Vagina (tissue), 2 donors: ENCODE measurements at regions not wholly inside any gene's neighbourhood (a gene's known extent, or its start where the extent isn't known, plus 50 kb on each side); places are given as distances from the start of the nearest gene placed in this dataset.
A peak's percentile ranks its signal among the peaks of the same experiment; 100 is the strongest.

Experiments
- DNase-seq, 2 donors: peaks; one replicate each; pipeline ENCODE4 v3.0.0-alpha.2; 2017; ENCODE audit errors: extremely low spot score in 2 of 2
- H3K27ac ChIP-seq: fragments of 200-600 bp; sonication (generic); one replicate; pipeline ENCODE4 v1.5.1; 2019
- H3K27me3 ChIP-seq: fragments of 200-600 bp; sonication (generic); one replicate; pipeline ENCODE4 v1.5.1; 2019
- H3K36me3 ChIP-seq, 2 donors: fragments of 200-600 bp; sonication (generic); one replicate each; pipeline ENCODE4 v1.5.1; 2017 to 2019
- H3K4me1 ChIP-seq: fragments of 200-600 bp; sonication (generic); one replicate; pipeline ENCODE4 v1.5.1; 2019
- H3K4me3 ChIP-seq, 2 donors: fragments of 200-600 bp; sonication (generic); 1 replicate in 1 of 2; 2 replicates in 1 of 2; pipeline ENCODE4 v1.5.1; 2016 to 2019
- H3K9me3 ChIP-seq: fragments of 200-600 bp; sonication (generic); one replicate; pipeline ENCODE4 v1.5.1; 2019
- POLR2A ChIP-seq, 2 donors: fragments of 450-650 bp; IDR thresholded peaks; one replicate each; pipeline ENCODE4 v1.6.1; 2017; ENCODE audit warnings: antibody characterized with exemption in 2 of 2, mild to moderate bottlenecking in 2 of 2, moderate library complexity in 2 of 2
- POLR2AphosphoS5 ChIP-seq, 2 donors: sonication (generic); formaldehyde crosslinking; IDR thresholded peaks; one replicate each; pipeline ENCODE4 v1.9.0; 2017; ENCODE audit warnings: antibody characterized with exemption in 2 of 2, mild to moderate bottlenecking in 2 of 2, low read depth in 1 of 2; ENCODE audit not compliant: insufficient read depth in 1 of 2
- intact Hi-C: fragments of 100-400 bp; cut with DNase I; formaldehyde crosslinking; loops from one replicate; pipeline ENCODE4 v1.15.1; 2023
- TF ChIP-seq, protein P1 (sequence below), 3 experiments: fragments of 450-650 bp in 2 of 3; fragments of 200-600 bp in 1 of 3; sonication (generic) in 1 of 3; IDR thresholded peaks; one replicate each; pipeline ENCODE4 v1.5.1; 2017 to 2019; ENCODE audit warnings: antibody characterized with exemption in 3 of 3, mild to moderate bottlenecking in 2 of 3, moderate library complexity in 2 of 3

DNA sequence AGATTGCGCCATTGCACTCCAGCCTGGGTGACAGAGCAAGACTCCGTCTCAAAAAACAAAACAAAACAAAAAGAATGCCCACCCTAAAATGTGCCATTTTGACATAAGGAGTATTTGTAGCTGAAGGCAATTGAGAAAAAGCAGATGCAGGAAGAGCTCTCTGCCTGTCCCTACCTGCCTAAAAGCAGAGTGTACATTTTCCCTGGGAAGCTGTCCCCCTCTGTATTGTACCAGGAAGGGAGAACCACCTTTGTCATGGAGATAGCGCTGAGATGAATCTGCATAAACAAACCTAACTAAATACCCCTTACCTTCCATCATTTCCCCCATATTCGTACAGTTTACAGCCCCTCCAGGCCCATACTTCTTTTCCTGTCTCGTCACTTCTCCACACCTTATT lies 94.4 kb upstream of the SLC45A1 start:
- Histone ChIP-seq H3K27ac (no peak overlapping the region), H3K36me3 (no peaks in the 10 kb centered on the region), H3K4me1 (peaks cover 4% of the 10 kb centered on the region), H3K9me3 (no peaks in the 10 kb centered on the region), H3K4me3 (no peak overlapping the region), H3K27me3 (no peaks in the 10 kb centered on the region)
- intact Hi-C loops: no loop called here
- no peak for DNase-seq
- TF ChIP-seq POLR2A (IDR thresholded peaks at IDR 0.05): no peak
- no peak for TF ChIP-seq POLR2AphosphoS5 (IDR thresholded peaks at IDR 0.05; ENCODE audit: insufficient read depth in 1 of 2, low read depth in 1 of 2)
- TF ChIP-seq, protein P1, sequence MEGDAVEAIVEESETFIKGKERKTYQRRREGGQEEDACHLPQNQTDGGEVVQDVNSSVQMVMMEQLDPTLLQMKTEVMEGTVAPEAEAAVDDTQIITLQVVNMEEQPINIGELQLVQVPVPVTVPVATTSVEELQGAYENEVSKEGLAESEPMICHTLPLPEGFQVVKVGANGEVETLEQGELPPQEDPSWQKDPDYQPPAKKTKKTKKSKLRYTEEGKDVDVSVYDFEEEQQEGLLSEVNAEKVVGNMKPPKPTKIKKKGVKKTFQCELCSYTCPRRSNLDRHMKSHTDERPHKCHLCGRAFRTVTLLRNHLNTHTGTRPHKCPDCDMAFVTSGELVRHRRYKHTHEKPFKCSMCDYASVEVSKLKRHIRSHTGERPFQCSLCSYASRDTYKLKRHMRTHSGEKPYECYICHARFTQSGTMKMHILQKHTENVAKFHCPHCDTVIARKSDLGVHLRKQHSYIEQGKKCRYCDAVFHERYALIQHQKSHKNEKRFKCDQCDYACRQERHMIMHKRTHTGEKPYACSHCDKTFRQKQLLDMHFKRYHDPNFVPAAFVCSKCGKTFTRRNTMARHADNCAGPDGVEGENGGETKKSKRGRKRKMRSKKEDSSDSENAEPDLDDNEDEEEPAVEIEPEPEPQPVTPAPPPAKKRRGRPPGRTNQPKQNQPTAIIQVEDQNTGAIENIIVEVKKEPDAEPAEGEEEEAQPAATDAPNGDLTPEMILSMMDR (IDR thresholded peaks at IDR 0.05): no peak

DNA sequence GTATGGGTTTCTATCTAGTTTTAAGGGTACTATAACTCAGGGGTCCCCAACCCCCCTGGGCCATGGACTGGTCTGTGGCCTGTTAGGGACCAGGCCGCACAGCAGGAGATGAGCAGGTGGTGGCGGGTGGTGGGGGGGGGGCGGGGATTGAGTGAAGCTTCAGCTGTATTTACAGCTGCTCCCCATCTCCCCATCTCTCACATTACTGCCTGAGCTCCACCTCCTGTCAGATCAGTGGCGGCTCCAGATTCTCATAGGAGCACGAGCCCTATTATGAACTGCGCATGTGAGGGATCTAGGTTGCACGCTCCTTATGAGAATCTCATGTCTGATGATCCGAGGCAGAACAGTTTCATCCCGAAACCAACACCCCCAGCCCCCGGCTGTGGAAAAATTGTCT lies 95.1 kb upstream of the SLC45A1 start:
- H3K27ac ChIP-seq: no peak overlapping the region
- intact Hi-C loops: no loop called here

DNA sequence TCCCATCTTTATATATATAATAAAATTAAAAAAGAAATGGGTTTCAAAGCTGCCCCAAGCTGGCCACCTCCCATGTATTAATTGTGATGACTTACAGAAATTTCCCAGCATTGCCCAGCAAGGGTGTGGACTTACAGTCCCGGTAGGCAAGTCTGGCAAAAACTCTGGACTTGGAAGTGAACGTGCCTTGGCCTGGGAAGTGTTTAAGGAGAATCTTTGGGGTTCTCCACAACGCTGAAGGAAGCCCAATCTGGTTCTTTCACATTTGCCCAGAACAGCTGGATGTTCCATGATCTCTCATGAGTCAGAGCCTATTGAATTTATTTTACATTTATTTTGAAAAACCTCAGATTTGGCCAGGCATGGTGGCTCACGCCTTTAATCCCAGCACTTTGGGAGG lies 98.4 kb upstream of the SLC45A1 start:
- Histone ChIP-seq H3K27ac (no peak overlapping the region), H3K9me3 (no peaks in the 10 kb centered on the region), H3K4me3 (no peak overlapping the region), H3K4me1 (peaks cover 24% of the 10 kb centered on the region), H3K27me3 (no peaks in the 10 kb centered on the region), H3K36me3 (no peaks in the 10 kb centered on the region)
- DNase-seq: no peak
- TF ChIP-seq, protein P1 (IDR thresholded peaks at IDR 0.05): no peak
- TF ChIP-seq POLR2A (IDR thresholded peaks at IDR 0.05) (no peak), POLR2AphosphoS5 (IDR thresholded peaks at IDR 0.05; ENCODE audit: insufficient read depth in 1 of 2, low read depth in 1 of 2) (no peak)
- intact Hi-C loops: no loop called here

More for the DNA sequence above, 95.1 kb upstream of the SLC45A1 start:
- no peaks in the 10 kb centered on the region for H3K36me3 ChIP-seq
- peaks cover 12% of the 10 kb centered on the region for H3K4me1 ChIP-seq
- H3K27me3 ChIP-seq: no peaks in the 10 kb centered on the region
- no peak for DNase-seq
- TF ChIP-seq, protein P1 (IDR thresholded peaks at IDR 0.05): no peak
- TF ChIP-seq POLR2A (IDR thresholded peaks at IDR 0.05): no peak
- H3K4me3 ChIP-seq: no peak overlapping the region
- H3K9me3 ChIP-seq: no peaks in the 10 kb centered on the region

DNA sequence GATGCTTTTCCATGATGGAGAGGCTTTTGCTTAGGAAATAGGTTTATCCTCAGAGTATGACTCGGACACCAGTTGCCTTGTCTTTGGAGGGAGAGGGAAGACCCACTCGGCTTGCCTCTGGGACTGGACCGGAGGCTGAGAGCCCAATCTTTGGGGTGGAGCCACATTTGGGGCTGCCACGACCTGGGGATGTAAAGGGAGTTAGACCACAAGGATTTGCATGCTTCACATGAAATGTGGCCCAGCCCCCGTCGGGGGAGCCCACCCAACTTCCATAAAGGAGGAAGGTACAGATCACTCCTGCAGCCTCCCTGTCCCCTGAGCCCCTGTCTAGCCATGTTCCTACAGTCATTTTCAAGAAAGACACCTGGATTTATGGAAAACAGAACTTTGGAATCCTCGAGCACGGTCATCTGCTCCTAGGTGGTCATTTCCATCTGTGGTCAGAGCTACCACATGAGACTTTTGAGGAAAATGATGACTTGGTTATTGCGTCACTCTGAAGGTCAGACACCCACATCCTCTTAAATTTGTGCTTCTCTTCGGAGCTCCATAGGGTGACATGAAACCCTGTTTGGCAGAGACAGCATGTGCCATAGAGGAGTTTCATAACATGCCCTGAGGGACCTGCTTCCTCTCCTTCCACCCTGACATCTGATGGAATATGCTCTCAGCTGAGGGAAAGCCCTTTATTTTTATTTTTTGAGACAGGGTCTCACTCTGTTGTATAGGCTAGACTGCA lies 99.4 kb upstream of the SLC45A1 start:
- Histone ChIP-seq H3K36me3 (no peaks in the 10 kb centered on the region), H3K9me3 (no peaks in the 10 kb centered on the region), H3K4me1 (peaks cover 24% of the 10 kb centered on the region), H3K27ac (no peak overlapping the region), H3K27me3 (no peaks in the 10 kb centered on the region), H3K4me3 (no peak overlapping the region)
- no peak for TF ChIP-seq POLR2AphosphoS5 (IDR thresholded peaks at IDR 0.05; ENCODE audit: insufficient read depth in 1 of 2, low read depth in 1 of 2)
- TF ChIP-seq POLR2A (IDR thresholded peaks at IDR 0.05): no peak
- intact Hi-C loops: no loop called here
- no peak for DNase-seq

DNA sequence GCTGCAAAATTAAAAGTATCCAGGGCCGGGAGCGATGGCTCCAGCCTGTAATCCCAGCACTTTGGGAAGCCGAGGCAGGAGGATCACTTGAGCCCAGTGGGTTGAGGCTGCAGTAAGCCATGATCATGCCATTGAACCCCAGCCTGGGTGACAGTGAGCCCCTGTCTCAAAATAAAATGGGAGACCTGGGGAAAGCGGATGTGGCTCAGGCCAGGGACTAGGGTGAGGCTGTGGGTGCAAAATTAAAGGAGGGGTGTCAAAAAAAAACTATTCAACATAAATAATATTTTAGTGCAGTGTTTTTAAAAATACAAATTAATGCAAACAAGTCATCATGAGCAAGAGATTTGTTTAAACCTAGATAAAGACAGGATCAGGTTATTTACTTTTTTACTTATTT lies 100.1 kb upstream of the SLC45A1 start:
- DNase-seq: no peak
- peaks cover 24% of the 10 kb centered on the region for H3K4me1 ChIP-seq
- no peaks in the 10 kb centered on the region for H3K36me3 ChIP-seq
- peak overlapping the region; percentile 47 to 66 for H3K4me3 ChIP-seq
- TF ChIP-seq, protein P1 (IDR thresholded peaks at IDR 0.05): no peak
- TF ChIP-seq POLR2A (IDR thresholded peaks at IDR 0.05) (no peak), POLR2AphosphoS5 (IDR thresholded peaks at IDR 0.05; ENCODE audit: insufficient read depth in 1 of 2, low read depth in 1 of 2) (peak in 1 of 2 donors; percentile 4)
- no peaks in the 10 kb centered on the region for H3K27me3 ChIP-seq
- H3K27ac ChIP-seq: peak overlapping the region; percentile 84
- H3K9me3 ChIP-seq: no peaks in the 10 kb centered on the region
- intact Hi-C loops: no loop called here
